GM18861 (cell line): ENCODE measurements at regions not wholly inside any gene's neighbourhood (a gene's known extent, or its start where the extent isn't known, plus 50 kb on each side); places are given as distances from the start of the nearest gene placed in this dataset.
"Not testable (repeated sequence)": the region's sequence is repeated elsewhere in the genome, so short reads cannot be mapped to it uniquely, and the experiment has no call there.

ENCODE experiments used
- ATAC-seq: cut with Tn5 transposase; IDR thresholded peaks from one replicate; pipeline ENCODE4 v1.9.1; 2021; ENCODE audit not compliant: unreplicated experiment

- ATAC-seq: no peak
These were observed 738.6 kb upstream of the ZNF608 start for GRCh38 chr5:125484742-125485641.

GRCh38 chr5:125485771-125486170 lies 739.3 kb upstream of the ZNF608 start:
- ATAC-seq: no peak

GRCh38 chr5:125486634-125487033 lies 740.2 kb upstream of the ZNF608 start:
- ATAC-seq: no peak

GRCh38 chr5:125487231-125487630 lies 740.8 kb upstream of the ZNF608 start:
- ATAC-seq: no peak

GRCh38 chr5:125487652-125488051 lies 741.2 kb upstream of the ZNF608 start:
- ATAC-seq: not testable (repeated sequence)

GRCh38 chr5:125489146-125489545 lies 742.7 kb upstream of the ZNF608 start:
- ATAC-seq: no peak

- ATAC-seq: no peak
These were observed 745.6 kb upstream of the ZNF608 start for GRCh38 chr5:125491986-125492492.

- no peak for ATAC-seq
These were observed 746.5 kb upstream of the ZNF608 start for GRCh38 chr5:125492977-125493376.

- no peak for ATAC-seq
These were observed 750.0 kb upstream of the ZNF608 start for GRCh38 chr5:125496393-125496792.

GRCh38 chr5:125497651-125498050 lies 751.2 kb upstream of the ZNF608 start:
- no peak for ATAC-seq

- no peak for ATAC-seq
These were observed 753.3 kb upstream of the ZNF608 start for GRCh38 chr5:125499636-125500332.

- no peak for ATAC-seq
These were observed 755.0 kb upstream of the ZNF608 start for GRCh38 chr5:125501396-125501795.

- no peak for ATAC-seq
These were observed 757.5 kb upstream of the ZNF608 start for GRCh38 chr5:125503946-125504345.

GRCh38 chr5:125505115-125505514 lies 758.7 kb upstream of the ZNF608 start:
- no peak for ATAC-seq

- ATAC-seq: no peak
These were observed 759.7 kb upstream of the ZNF608 start for GRCh38 chr5:125506124-125506523.

- ATAC-seq: no peak
These were observed 761.8 kb upstream of the ZNF608 start for GRCh38 chr5:125508225-125508624.

GRCh38 chr5:125510651-125511050 lies 764.2 kb upstream of the ZNF608 start:
- no peak for ATAC-seq

GRCh38 chr5:125517973-125518550 lies 771.6 kb upstream of the ZNF608 start:
- no peak for ATAC-seq

GRCh38 chr5:125521289-125521688 lies 774.9 kb upstream of the ZNF608 start:
- ATAC-seq: no peak

- no peak for ATAC-seq
These were observed 778.9 kb upstream of the ZNF608 start for GRCh38 chr5:125525356-125525755.

- no peak for ATAC-seq
These were observed 780.5 kb upstream of the ZNF608 start for GRCh38 chr5:125526966-125527365.

GRCh38 chr5:125528881-125529280 lies 782.4 kb upstream of the ZNF608 start:
- ATAC-seq: no peak
